Panc1 (cell line): ENCODE measurements at regions not wholly inside any gene's neighbourhood (a gene's known extent, or its start where the extent isn't known, plus 50 kb on each side); places are given as distances from the start of the nearest gene placed in this dataset.

Experiments used
- CTCF ChIP-seq: fragments of 450-650 bp; IDR thresholded peaks from 2 replicates; pipeline ENCODE4 v1.5.1; 2017; ENCODE audit warnings: mild to moderate bottlenecking
- POLR2AphosphoS5 ChIP-seq: IDR thresholded peaks from 2 replicates; pipeline ENCODE4 v1.6.1; 2012; ENCODE audit warnings: mild to moderate bottlenecking, low read depth, low read length, moderate library complexity

- TF ChIP-seq CTCF (no peak), POLR2AphosphoS5 (no peak)
Observed at GRCh38 chr14:98946940-98947339, 325.1 kb downstream of the BCL11B start.
